ENCODE measurements at regions not wholly inside any gene's neighbourhood (a gene's known extent, or its start where the extent isn't known, plus 50 kb on each side); places are given as distances from the start of the nearest gene placed in this dataset.

GRCh38 chr18:24530630-24531111, 70.2 kb downstream of the HRH4 start:
- Mint-ChIP-seq H3K36me3 (no peaks in the 10 kb centered on the region), H3K9me3 (ENCODE audit: low read depth) (no peaks in the 10 kb centered on the region), H3K4me1 (peaks cover 4% of the 10 kb centered on the region), H3K27ac (no peak overlapping the region), H3K4me3 (no peak overlapping the region), H3K27me3 (peaks cover 18% of the 10 kb centered on the region)
- CTCF ChIA-PET: interaction anchor here (1.4 kb wide), 1 partner anchor 17 kb away, joined by 9 read pairs; no protein-coding TSS in a partner anchor
- ATAC-seq: no peak
- no peak for DNase-seq

GRCh38 chr18:24534271-24534670, 73.8 kb downstream of the HRH4 start:
- no peaks in the 10 kb centered on the region for H3K36me3 Mint-ChIP-seq
- peaks cover 26% of the 10 kb centered on the region for H3K27me3 Mint-ChIP-seq
- H3K4me3 Mint-ChIP-seq: no peak overlapping the region
- peaks cover 4% of the 10 kb centered on the region for H3K4me1 Mint-ChIP-seq
- H3K9me3 Mint-ChIP-seq (ENCODE audit: low read depth): no peaks in the 10 kb centered on the region
- CTCF ChIA-PET: no interaction called here
- ATAC-seq: no peak
- H3K27ac Mint-ChIP-seq: no peak overlapping the region
- DNase-seq: no peak

GRCh38 chr18:24534737-24535136, 74.3 kb downstream of the HRH4 start:
- Mint-ChIP-seq H3K4me3 (no peak overlapping the region), H3K27me3 (peaks cover 26% of the 10 kb centered on the region), H3K9me3 (ENCODE audit: low read depth) (no peaks in the 10 kb centered on the region), H3K4me1 (peaks cover 4% of the 10 kb centered on the region), H3K27ac (no peak overlapping the region), H3K36me3 (no peaks in the 10 kb centered on the region)
- CTCF ChIA-PET: no interaction called here
- ATAC-seq (no peak), DNase-seq (no peak)

GRCh38 chr18:24535527-24536295, 75.3 kb downstream of the HRH4 start:
- Mint-ChIP-seq H3K36me3 (no peaks in the 10 kb centered on the region), H3K4me3 (no peak overlapping the region), H3K4me1 (no peaks in the 10 kb centered on the region), H3K27ac (no peak overlapping the region), H3K9me3 (ENCODE audit: low read depth) (no peaks in the 10 kb centered on the region), H3K27me3 (peaks cover 21% of the 10 kb centered on the region)
- DNase-seq: no peak
- CTCF ChIA-PET: no interaction called here
- ATAC-seq: no peak

GRCh38 chr18:24536326-24536725, 75.9 kb downstream of the HRH4 start:
- CTCF ChIA-PET: no interaction called here

GRCh38 chr18:24536834-24537233, 76.4 kb downstream of the HRH4 start:
- Mint-ChIP-seq H3K36me3 (no peaks in the 10 kb centered on the region), H3K4me1 (no peaks in the 10 kb centered on the region), H3K27me3 (peaks cover 17% of the 10 kb centered on the region), H3K9me3 (ENCODE audit: low read depth) (no peaks in the 10 kb centered on the region), H3K4me3 (no peak overlapping the region), H3K27ac (no peak overlapping the region)
- CTCF ChIA-PET: no interaction called here
- ATAC-seq: no peak
- DNase-seq: no peak

More at GRCh38 chr18:24536326-24536725, 75.9 kb downstream of the HRH4 start:
- no peaks in the 10 kb centered on the region for H3K9me3 Mint-ChIP-seq (ENCODE audit: low read depth)
- DNase-seq (no peak), ATAC-seq (no peak)
- no peaks in the 10 kb centered on the region for H3K36me3 Mint-ChIP-seq
- no peaks in the 10 kb centered on the region for H3K4me1 Mint-ChIP-seq
- no peak overlapping the region for H3K27ac Mint-ChIP-seq
- H3K4me3 Mint-ChIP-seq: no peak overlapping the region
- H3K27me3 Mint-ChIP-seq: peaks cover 21% of the 10 kb centered on the region

- Mint-ChIP-seq H3K4me3 (no peak overlapping the region), H3K27me3 (peaks cover 18% of the 10 kb centered on the region), H3K36me3 (no peaks in the 10 kb centered on the region), H3K4me1 (no peaks in the 10 kb centered on the region), H3K27ac (no peak overlapping the region), H3K9me3 (ENCODE audit: low read depth) (no peaks in the 10 kb centered on the region)
- CTCF ChIA-PET: no interaction called here
- DNase-seq (no peak), ATAC-seq (no peak)
Measured at GRCh38 chr18:24538414-24539264, 78.2 kb downstream of the HRH4 start.

GRCh38 chr18:24539866-24540617, 79.6 kb downstream of the HRH4 start:
- no peaks in the 10 kb centered on the region for H3K36me3 Mint-ChIP-seq
- no peaks in the 10 kb centered on the region for H3K9me3 Mint-ChIP-seq (ENCODE audit: low read depth)
- ATAC-seq (no peak), DNase-seq (no peak)
- CTCF ChIA-PET: interaction anchor here (1.2 to 1.3 kb wide), 2 partner anchors 26 to 187 kb away, joined by 3 to 4 read pairs; no protein-coding TSS in a partner anchor
- no peak overlapping the region for H3K4me3 Mint-ChIP-seq
- no peak overlapping the region for H3K27ac Mint-ChIP-seq
- H3K27me3 Mint-ChIP-seq: peaks cover 16% of the 10 kb centered on the region
- H3K4me1 Mint-ChIP-seq: no peaks in the 10 kb centered on the region

GRCh38 chr18:24540896-24541295, 80.5 kb downstream of the HRH4 start:
- CTCF ChIA-PET: interaction anchor here (1.2 to 1.3 kb wide), 2 partner anchors 26 to 186 kb away, joined by 3 to 4 read pairs; no protein-coding TSS in a partner anchor
- no peaks in the 10 kb centered on the region for H3K4me1 Mint-ChIP-seq
- no peak for ATAC-seq
- no peak overlapping the region for H3K27ac Mint-ChIP-seq
- H3K9me3 Mint-ChIP-seq (ENCODE audit: low read depth): no peaks in the 10 kb centered on the region
- no peak overlapping the region for H3K4me3 Mint-ChIP-seq
- peaks cover 12% of the 10 kb centered on the region for H3K27me3 Mint-ChIP-seq
- H3K36me3 Mint-ChIP-seq: no peaks in the 10 kb centered on the region
- no peak for DNase-seq

GRCh38 chr18:24543086-24543794, 82.8 kb downstream of the HRH4 start:
- H3K4me1 Mint-ChIP-seq: no peaks in the 10 kb centered on the region
- H3K9me3 Mint-ChIP-seq (ENCODE audit: low read depth): no peaks in the 10 kb centered on the region
- no peaks in the 10 kb centered on the region for H3K36me3 Mint-ChIP-seq

GRCh38 chr18:24543795-24544498, 83.5 kb downstream of the HRH4 start:
- Mint-ChIP-seq H3K4me1 (no peaks in the 10 kb centered on the region), H3K27me3 (peaks cover 2% of the 10 kb centered on the region), H3K36me3 (no peaks in the 10 kb centered on the region), H3K4me3 (no peak overlapping the region), H3K27ac (no peak overlapping the region), H3K9me3 (ENCODE audit: low read depth) (no peaks in the 10 kb centered on the region)
- CTCF ChIA-PET: interaction anchor here (0.8 to 1.2 kb wide), 2 partner anchors 20 to 185 kb away, joined by 3 to 4 read pairs; no protein-coding TSS in a partner anchor
- ATAC-seq (no peak), DNase-seq (no peak)

More at GRCh38 chr18:24543086-24543794, 82.8 kb downstream of the HRH4 start:
- ATAC-seq (no peak), DNase-seq (no peak)
- no peak overlapping the region for H3K27ac Mint-ChIP-seq
- peaks cover 2% of the 10 kb centered on the region for H3K27me3 Mint-ChIP-seq
- H3K4me3 Mint-ChIP-seq: no peak overlapping the region
- CTCF ChIA-PET: interaction anchor here (0.8 to 1.2 kb wide), 2 partner anchors 19 to 185 kb away, joined by 3 to 4 read pairs; no protein-coding TSS in a partner anchor

GRCh38 chr18:24544949-24545348, 84.5 kb downstream of the HRH4 start:
- no peaks in the 10 kb centered on the region for H3K36me3 Mint-ChIP-seq
- H3K4me3 Mint-ChIP-seq: no peak overlapping the region
- CTCF ChIA-PET: no interaction called here
- no peaks in the 10 kb centered on the region for H3K4me1 Mint-ChIP-seq
- H3K27me3 Mint-ChIP-seq: peaks cover 2% of the 10 kb centered on the region
- no peak for ATAC-seq
- no peaks in the 10 kb centered on the region for H3K9me3 Mint-ChIP-seq (ENCODE audit: low read depth)
- H3K27ac Mint-ChIP-seq: no peak overlapping the region
- DNase-seq: no peak

Measured in activated CD8-positive, alpha-beta memory T cell treated with anti-CD3 and anti-CD28 coated beads, Interleukin-2, amount 10 ng/mL, durations not matched to agents 7 days and 5 days (primary cell).